HG03378 (cell line): ENCODE measurements at regions not wholly inside any gene's neighbourhood (a gene's known extent, or its start where the extent isn't known, plus 50 kb on each side); places are given as distances from the start of the nearest gene placed in this dataset.

ENCODE experiments used
- ATAC-seq: cut with Tn5 transposase; IDR thresholded peaks from one replicate; pipeline ENCODE4 v1.9.1; 2021; ENCODE audit warnings: mild to moderate bottlenecking, moderate library complexity; ENCODE audit not compliant: unreplicated experiment

- ATAC-seq = no peak
Measured at GRCh38 chr14:101451166-101451565, 110.1 kb upstream of the DIO3 start.

GRCh38 chr14:101453225-101453624 is 108.1 kb upstream of the DIO3 start:
- no peak for ATAC-seq

GRCh38 chr14:101454229-101454628 is 107.1 kb upstream of the DIO3 start:
- ATAC-seq = no peak

GRCh38 chr14:101456246-101457175 is 104.8 kb upstream of the DIO3 start:
- no peak for ATAC-seq

- ATAC-seq = no peak
Measured at GRCh38 chr14:101457301-101457935, 103.9 kb upstream of the DIO3 start.

- ATAC-seq = no peak
Measured at GRCh38 chr14:101457936-101458740, 103.2 kb upstream of the DIO3 start.

GRCh38 chr14:101458741-101459550 is 102.3 kb upstream of the DIO3 start:
- no peak for ATAC-seq

- ATAC-seq = no peak
Measured at GRCh38 chr14:101459551-101459900, 101.8 kb upstream of the DIO3 start.

- ATAC-seq = no peak
Measured at GRCh38 chr14:101460521-101460920, 100.8 kb upstream of the DIO3 start.

GRCh38 chr14:101460986-101461750 is 100.1 kb upstream of the DIO3 start:
- ATAC-seq = no peak

- no peak for ATAC-seq
Measured at GRCh38 chr14:101461891-101462290, 99.4 kb upstream of the DIO3 start.

GRCh38 chr14:101462726-101463565 is 98.3 kb upstream of the DIO3 start:
- no peak for ATAC-seq

- no peak for ATAC-seq
Measured at GRCh38 chr14:101463566-101464171, 97.6 kb upstream of the DIO3 start.

GRCh38 chr14:101464310-101464983 is 96.8 kb upstream of the DIO3 start:
- ATAC-seq = no peak

- no peak for ATAC-seq
Measured at GRCh38 chr14:101464984-101465794, 96.1 kb upstream of the DIO3 start.

GRCh38 chr14:101465795-101466448 is 95.4 kb upstream of the DIO3 start:
- ATAC-seq = no peak
